SK-N-MC (cell line): ENCODE measurements at regions not wholly inside any gene's neighbourhood (a gene's known extent, or its start where the extent isn't known, plus 50 kb on each side); places are given as distances from the start of the nearest gene placed in this dataset.

ENCODE experiments used
- EZH2 ChIP-seq: fragments of 200-600 bp; sonication (generic); IDR thresholded peaks from one replicate; pipeline ENCODE4 v1.6.1; 2017; ENCODE audit warnings: antibody characterized with exemption
- POLR2AphosphoS5 ChIP-seq: IDR thresholded peaks from 2 replicates; pipeline ENCODE4 v1.6.1; 2012; ENCODE audit warnings: mild to moderate bottlenecking, low read depth, low read length, borderline replicate concordance

- TF ChIP-seq EZH2, result no peak
- no peak for TF ChIP-seq POLR2AphosphoS5
Measured at GRCh38 chr7:33807779-33808482, 97.4 kb upstream of the BMPER start.
